Psoas muscle (tissue), 7 donors: ENCODE measurements at regions not wholly inside any gene's neighbourhood (a gene's known extent, or its start where the extent isn't known, plus 50 kb on each side); places are given as distances from the start of the nearest gene placed in this dataset.
A peak's percentile ranks its signal among the peaks of the same experiment; 100 is the strongest.

Experiments used
- ATAC-seq, 4 donors: fragments of 200-7000 bp; cut with Tn5 transposase; one replicate each; pipeline ENCODE4 v1.9.1; 2020; ENCODE audit warnings: moderate library complexity in 3 of 4, mild to moderate bottlenecking in 2 of 4
- DNase-seq, 2 donors: peaks; one replicate each; pipeline ENCODE4 v3.0.0-alpha.2; 2020
- H3K27ac ChIP-seq: fragments of 200-600 bp; one replicate; pipeline ENCODE4 v1.8.0; 2022
- H3K27me3 ChIP-seq, 3 donors: fragments of 200-600 bp in 1 of 3; one replicate each; pipeline versions ENCODE4 v1.6.1 to v1.8.0; 2013 to 2022; ENCODE audit warnings: low read length in 2 of 3, mild to moderate bottlenecking in 2 of 3, moderate library complexity in 1 of 3; ENCODE audit not compliant: insufficient read depth in 3 of 3
- H3K36me3 ChIP-seq, 2 donors: fragments of 200-600 bp in 1 of 2; one replicate each; pipeline versions ENCODE4 v1.6.1 to v1.8.0; 2013 to 2022; ENCODE audit warnings: low read depth in 1 of 2, mild to moderate bottlenecking in 1 of 2, moderate library complexity in 1 of 2; ENCODE audit not compliant: insufficient read depth in 1 of 2
- H3K4me1 ChIP-seq: fragments of 200-600 bp; one replicate; pipeline ENCODE4 v1.8.0; 2022
- H3K4me3 ChIP-seq: fragments of 200-600 bp; one replicate; pipeline ENCODE4 v1.8.0; 2022; ENCODE audit warnings: mild to moderate bottlenecking
- H3K9me3 ChIP-seq: fragments of 200-600 bp; one replicate; pipeline ENCODE4 v1.8.0; 2022
- CTCF ChIP-seq: fragments of 200-600 bp; IDR thresholded peaks from one replicate; pipeline ENCODE4 v1.8.0; 2022; ENCODE audit warnings: antibody characterized with exemption
- WGBS, 3 donors: extraction: QIAGEN DNeasy Blood & Tissue Kit; methylation state at CpG; one replicate each; pipeline versions ENCODE4 v1.1.6 to v1.1.7; 2013; 5-methylcytosine and 5-hydroxymethylcytosine counted together
- intact Hi-C, 2 donors: fragments of 100-400 bp; cut with DNase I; formaldehyde crosslinking; loops; one replicate each; pipeline versions ENCODE4 v1.11.0 to v1.14.2; 2022
- donor health status: healthy with polysubstance abuse.
- donor health status: DM: no; HTN: no; CAD: no; lungs with moderate emphysema.
- donor health status: Bipolar disorder and iron deficiency.
- donor health status: healthy.
- donor health status: DM: yes; HTN: yes; CAD: no.
- donor health status: DM: no; HTN: no; CAD: no.
- donor health status: DM: yes; HTN: yes; CAD: no.

DNA sequence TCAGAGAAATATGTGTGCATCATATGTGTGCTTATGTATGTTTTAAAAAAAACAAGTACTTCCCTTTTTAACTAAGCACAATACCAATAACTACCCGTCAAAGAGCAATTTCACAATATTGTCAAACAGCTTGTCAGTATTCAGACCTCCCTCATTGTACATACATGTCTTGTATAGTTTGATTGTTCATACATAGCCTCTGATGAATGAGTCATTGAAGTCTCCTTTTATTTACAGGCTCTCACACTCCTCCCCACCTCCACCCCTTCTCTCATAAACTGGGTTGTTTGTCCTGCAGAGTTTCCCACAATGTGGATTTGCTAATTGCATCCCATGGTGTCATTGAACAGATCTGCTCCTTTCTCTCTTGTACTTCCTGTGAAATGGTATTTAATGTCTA lies 132.8 kb upstream of the L3MBTL4 start:
- no peaks in the 10 kb centered on the region for H3K36me3 ChIP-seq
- H3K27ac ChIP-seq: no peak overlapping the region
- H3K9me3 ChIP-seq: no peaks in the 10 kb centered on the region
- no peak for DNase-seq
- intact Hi-C loops: loop anchor here in 1 of 2 donors (10.0 kb wide), 1 partner anchor 177 kb away; the partner anchor contains the start of gene ARHGAP28
- H3K27me3 ChIP-seq: no peaks in the 10 kb centered on the region
- WGBS, 3 donors: 92 to 98% (median 97%) methylated on average over 1 of the region's 1 CpG
- ATAC-seq: no peak
- peaks cover 9% of the 10 kb centered on the region for H3K4me1 ChIP-seq
- no peak overlapping the region for H3K4me3 ChIP-seq
- no peak for TF ChIP-seq CTCF

- ATAC-seq (no peak), DNase-seq (no peak)
- intact Hi-C loops: no loop called here
- no peaks in the 10 kb centered on the region for H3K27me3 ChIP-seq
- no peaks in the 10 kb centered on the region for H3K4me1 ChIP-seq
- no peak overlapping the region for H3K4me3 ChIP-seq
- H3K9me3 ChIP-seq: no peaks in the 10 kb centered on the region
- WGBS, 3 donors: 63 to 77% (median 68%) methylated on average over 3 of the region's 3 CpGs
- H3K27ac ChIP-seq: no peak overlapping the region
- no peak for TF ChIP-seq CTCF
- no peaks in the 10 kb centered on the region for H3K36me3 ChIP-seq
Observed at GRCh38 chr18:6553234-6553900, 138.7 kb upstream of the L3MBTL4 start.

GRCh38 chr18:6557057-6557769 lies 142.5 kb upstream of the L3MBTL4 start:
- ATAC-seq (no peak), DNase-seq (peak in 1 of 2 donors; percentile 33)
- TF ChIP-seq CTCF: no peak
- Histone ChIP-seq H3K4me3 (no peak overlapping the region), H3K4me1 (no peaks in the 10 kb centered on the region), H3K27ac (no peak overlapping the region), H3K36me3 (no peaks in the 10 kb centered on the region), H3K27me3 (no peaks in the 10 kb centered on the region), H3K9me3 (no peaks in the 10 kb centered on the region)
- intact Hi-C loops: no loop called here
- 84 to 86% (median 85%) methylated on average over 18 of the region's 18 CpGs for WGBS, 3 donors

- intact Hi-C loops: no loop called here
- Histone ChIP-seq H3K36me3 (no peaks in the 10 kb centered on the region), H3K27me3 (no peaks in the 10 kb centered on the region), H3K4me1 (no peaks in the 10 kb centered on the region), H3K9me3 (no peaks in the 10 kb centered on the region), H3K4me3 (no peak overlapping the region), H3K27ac (no peak overlapping the region)
- no peak for ATAC-seq
- 69 to 86% (median 70%) methylated on average over 8 of the region's 8 CpGs for WGBS, 3 donors
- no peak for DNase-seq
- no peak for TF ChIP-seq CTCF
Observed at GRCh38 chr18:6557770-6558248, 143.1 kb upstream of the L3MBTL4 start.
